Panc1 (cell line): ENCODE measurements at regions not wholly inside any gene's neighbourhood (a gene's known extent, or its start where the extent isn't known, plus 50 kb on each side); places are given as distances from the start of the nearest gene placed in this dataset.
"Not testable (repeated sequence)": the region's sequence is repeated elsewhere in the genome, so short reads cannot be mapped to it uniquely, and the experiment has no call there.

ENCODE experiments used
- ATAC-seq: fragments of 200-7000 bp; cut with Tn5 transposase; 2 replicates; pipeline ENCODE4 v1.9.1; 2020; ENCODE audit warnings: mild to moderate bottlenecking, moderate library complexity
- BruUV-seq: library from RNA; stranded (reverse); fragments of 400-500 nt; replicated peaks from 2 replicates; lab custom pipeline; 2021; lab: Mats Ljungman, UMichigan
- CTCF ChIA-PET: fragments of 300-600 bp; sonication (Branson Sonifier 250); formaldehyde crosslinking; loops from one replicate; lab custom pipeline; 2022; ENCODE audit warnings: antibody characterized with exemption; lab: Charles Lee
- POLR2A ChIA-PET: fragments of 300-600 bp; sonication (Branson Sonifier 250); formaldehyde crosslinking; loops from one replicate; lab custom pipeline; 2022; ENCODE audit warnings: antibody characterized with exemption; lab: Charles Lee
- DNase-seq: peaks from one replicate; pipeline ENCODE4 v3.0.0-alpha.2; 2010; ENCODE audit warnings: low read depth, low spot score
- H3K27ac ChIP-seq: 2 replicates; pipeline ENCODE4 v1.5.1; 2011; ENCODE audit warnings: mild to moderate bottlenecking, low read length, inconsistent platforms
- H3K27me3 ChIP-seq: fragments of 200-500 bp; sonication (Bioruptor generic); 2 replicates; pipeline ENCODE4 v1.6.0; 2014; ENCODE audit warnings: low read length, inconsistent platforms; ENCODE audit not compliant: control insufficient read depth, insufficient read depth
- H3K36me3 ChIP-seq: fragments of 200-500 bp; sonication (Bioruptor generic); 2 replicates; pipeline ENCODE4 v1.5.1; 2014; ENCODE audit warnings: inconsistent platforms, mild to moderate bottlenecking, low read length, moderate library complexity; ENCODE audit not compliant: control insufficient read depth, insufficient read depth
- H3K4me1 ChIP-seq: 2 replicates; pipeline ENCODE4 v1.5.1; 2011; ENCODE audit warnings: inconsistent platforms, mild to moderate bottlenecking, low read length, moderate library complexity; ENCODE audit not compliant: control insufficient read depth, insufficient read depth
- H3K4me3 ChIP-seq, 2 experiments: 2 replicates each; pipeline ENCODE4 v1.5.1; 2011 to 2012; ENCODE audit warnings: low read depth in 2 of 2, low read length in 2 of 2, mild to moderate bottlenecking in 2 of 2, inconsistent platforms in 1 of 2, moderate library complexity in 1 of 2
- H3K9me3 ChIP-seq: fragments of 200-500 bp; sonication (Bioruptor generic); 2 replicates; pipeline ENCODE4 v1.5.1; 2014; ENCODE audit warnings: low read depth, mild to moderate bottlenecking, inconsistent platforms, low read length, moderate library complexity; ENCODE audit not compliant: control insufficient read depth, insufficient read depth
- CTCF ChIP-seq: fragments of 450-650 bp; IDR thresholded peaks from 2 replicates; pipeline ENCODE4 v1.5.1; 2017; ENCODE audit warnings: mild to moderate bottlenecking
- POLR2AphosphoS5 ChIP-seq: IDR thresholded peaks from 2 replicates; pipeline ENCODE4 v1.6.1; 2012; ENCODE audit warnings: mild to moderate bottlenecking, low read depth, low read length, moderate library complexity
- REST ChIP-seq, 2 experiments: IDR thresholded peaks; 2 replicates each; pipeline ENCODE4 v1.6.1; 2011 to 2012; ENCODE audit warnings: low read depth in 2 of 2, control low read depth in 1 of 2, low read length in 1 of 2, mild to moderate bottlenecking in 1 of 2, moderate library complexity in 1 of 2; ENCODE audit not compliant: insufficient read depth in 1 of 2
- SIN3A ChIP-seq: IDR thresholded peaks from 2 replicates; pipeline ENCODE4 v1.6.1; 2012; ENCODE audit warnings: low read depth, mild to moderate bottlenecking, low read length, moderate library complexity, borderline replicate concordance; ENCODE audit not compliant: insufficient read depth
- TCF7L2 ChIP-seq: IDR thresholded peaks from 2 replicates; pipeline ENCODE4 v1.6.1; 2011; ENCODE audit warnings: mild to moderate bottlenecking, low read depth, low read length, inconsistent platforms
- in situ Hi-C: cut with HindIII; loops from 2 replicates; pipeline ENCODE4 v1.10.0; 2016; ENCODE audit warnings: low sequenced_read_pairs, low pct_unique_long_range_greater_than_20kb
- intact Hi-C: fragments of 100-400 bp; cut with micrococcal nuclease; formaldehyde crosslinking; loops from one replicate; pipeline ENCODE4 v1.10.0; 2022; ENCODE audit not compliant: unreplicated experiment

GRCh38 chr13:50291611-50292010 is 276.4 kb downstream of the KCNRG start:
- no peaks in the 10 kb centered on the region for H3K27me3 ChIP-seq
- intact Hi-C loops (no loop called here), in situ Hi-C loops (no loop called here)
- H3K4me3 ChIP-seq = no peak overlapping the region
- ATAC-seq (no peak), DNase-seq (no peak)
- H3K4me1 ChIP-seq = no peaks in the 10 kb centered on the region
- no peak for TF ChIP-seq REST (IDR thresholded peaks at IDR 0.05; ENCODE audit: insufficient read depth in 1 of 2, low read depth in 2 of 2, low read length in 1 of 2)
- TF ChIP-seq SIN3A = no peak
- TF ChIP-seq CTCF = no peak
- TF ChIP-seq TCF7L2 = no peak
- TF ChIP-seq POLR2AphosphoS5 = no peak
- no peaks in the 10 kb centered on the region for H3K9me3 ChIP-seq
- no peaks in the 10 kb centered on the region for H3K36me3 ChIP-seq
- ChIA-PET POLR2A (no interaction called here), CTCF (no interaction called here)
- H3K27ac ChIP-seq = peak overlapping the region; percentile 39; the same call in 1 of the 2 replicates
- no TSS peak for BruUV-seq

GRCh38 chr13:50292081-50292480 is 276.8 kb downstream of the KCNRG start:
- H3K4me3 ChIP-seq = no peak overlapping the region
- H3K4me1 ChIP-seq = no peaks in the 10 kb centered on the region
- ATAC-seq (no peak), DNase-seq (no peak)
- H3K36me3 ChIP-seq = no peaks in the 10 kb centered on the region
- CTCF ChIA-PET = no interaction called here
- in situ Hi-C loops = no loop called here
- no peaks in the 10 kb centered on the region for H3K27me3 ChIP-seq
- no TSS peak for BruUV-seq
- POLR2A ChIA-PET = no interaction called here
- peak overlapping the region; percentile 39; the same call in 1 of the 2 replicates for H3K27ac ChIP-seq
- intact Hi-C loops = no loop called here
- TF ChIP-seq POLR2AphosphoS5 (no peak), REST (IDR thresholded peaks at IDR 0.05; ENCODE audit: insufficient read depth in 1 of 2, low read depth in 2 of 2, low read length in 1 of 2) (no peak), CTCF (no peak), SIN3A (no peak), TCF7L2 (no peak)
- H3K9me3 ChIP-seq = no peaks in the 10 kb centered on the region

GRCh38 chr13:50294425-50294824 is 279.2 kb downstream of the KCNRG start:
- CTCF ChIA-PET = interaction anchor here (0.7 kb wide), 1 partner anchor 126 kb away, joined by 3 read pairs; no protein-coding TSS in a partner anchor

More at GRCh38 chr13:50294425-50294824, 279.2 kb downstream of the KCNRG start:
- POLR2A ChIA-PET, BruUV-seq, in situ Hi-C loops, H3K27ac ChIP-seq, H3K9me3 ChIP-seq, H3K4me1 ChIP-seq, ATAC-seq, DNase-seq, H3K36me3 ChIP-seq, H3K27me3 ChIP-seq, H3K4me3 ChIP-seq, intact Hi-C loops: not testable (repeated sequence)
